ENCODE measurements at regions not wholly inside any gene's neighbourhood (a gene's known extent, or its start where the extent isn't known, plus 50 kb on each side); places are given as distances from the start of the nearest gene placed in this dataset.

DNA sequence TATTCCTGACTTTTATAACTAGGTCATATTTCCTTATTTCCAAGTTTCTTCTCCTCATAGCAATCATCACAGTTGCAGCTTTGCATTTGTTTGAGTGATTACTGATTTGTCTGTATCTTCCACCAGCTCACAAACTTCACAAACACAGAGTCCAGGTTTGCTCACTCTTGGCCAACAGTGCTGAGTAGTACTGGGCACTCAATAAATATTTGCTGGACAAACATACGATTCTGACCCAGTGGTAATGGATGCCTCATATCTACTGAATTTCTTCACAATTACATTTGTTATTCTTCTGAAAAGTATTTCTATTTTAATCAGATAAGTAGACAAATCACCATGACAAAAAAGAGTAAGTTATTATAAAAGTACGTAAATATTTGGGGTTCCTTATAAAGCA, 516.3 kb downstream of the TDRD15 start:
- Histone ChIP-seq H3K4me1 (no peaks in the 10 kb centered on the region), H3K4me3 (no peak overlapping the region), H3K27me3 (no peaks in the 10 kb centered on the region), H3K36me3 (no peaks in the 10 kb centered on the region), H3K9me3 (no peaks in the 10 kb centered on the region), H3K27ac (no peak overlapping the region)
- TF ChIP-seq, protein P1, sequence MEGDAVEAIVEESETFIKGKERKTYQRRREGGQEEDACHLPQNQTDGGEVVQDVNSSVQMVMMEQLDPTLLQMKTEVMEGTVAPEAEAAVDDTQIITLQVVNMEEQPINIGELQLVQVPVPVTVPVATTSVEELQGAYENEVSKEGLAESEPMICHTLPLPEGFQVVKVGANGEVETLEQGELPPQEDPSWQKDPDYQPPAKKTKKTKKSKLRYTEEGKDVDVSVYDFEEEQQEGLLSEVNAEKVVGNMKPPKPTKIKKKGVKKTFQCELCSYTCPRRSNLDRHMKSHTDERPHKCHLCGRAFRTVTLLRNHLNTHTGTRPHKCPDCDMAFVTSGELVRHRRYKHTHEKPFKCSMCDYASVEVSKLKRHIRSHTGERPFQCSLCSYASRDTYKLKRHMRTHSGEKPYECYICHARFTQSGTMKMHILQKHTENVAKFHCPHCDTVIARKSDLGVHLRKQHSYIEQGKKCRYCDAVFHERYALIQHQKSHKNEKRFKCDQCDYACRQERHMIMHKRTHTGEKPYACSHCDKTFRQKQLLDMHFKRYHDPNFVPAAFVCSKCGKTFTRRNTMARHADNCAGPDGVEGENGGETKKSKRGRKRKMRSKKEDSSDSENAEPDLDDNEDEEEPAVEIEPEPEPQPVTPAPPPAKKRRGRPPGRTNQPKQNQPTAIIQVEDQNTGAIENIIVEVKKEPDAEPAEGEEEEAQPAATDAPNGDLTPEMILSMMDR (IDR thresholded peaks at IDR 0.05): no peak
- TF ChIP-seq POLR2A (IDR thresholded peaks at IDR 0.05): no peak
- DNase-seq (no peak), ATAC-seq (no peak)
- intact Hi-C loops (cut with DNase I): no loop called here
- WGBS, 4 donors: 77 to 89% (median 87%) methylated on average over 2 of the region's 2 CpGs

DNA sequence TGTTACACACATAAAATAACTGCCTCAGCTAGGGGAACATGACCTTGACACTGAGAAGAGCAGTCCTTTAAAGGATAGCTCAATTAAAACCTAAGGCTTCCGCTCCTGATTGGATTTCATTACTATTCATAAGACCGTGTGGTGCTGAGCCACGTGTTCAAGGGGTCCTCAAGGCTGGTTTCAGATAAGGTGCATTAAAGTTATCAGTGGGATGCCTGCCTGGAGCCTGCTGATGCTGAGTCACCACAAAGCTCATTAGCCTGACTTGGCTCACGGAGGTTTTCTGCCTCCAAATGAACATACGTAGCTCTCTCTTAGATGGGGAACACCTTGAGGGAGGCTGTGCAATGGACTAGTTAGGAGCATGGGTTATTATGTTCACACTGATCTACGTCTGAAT, 518.9 kb downstream of the TDRD15 start:
- no peaks in the 10 kb centered on the region for H3K27me3 ChIP-seq
- no peaks in the 10 kb centered on the region for H3K9me3 ChIP-seq
- WGBS, 4 donors: 50 to 64% (median 56%) methylated on average over 6 of the region's 6 CpGs
- H3K4me1 ChIP-seq: no peaks in the 10 kb centered on the region
- no peak overlapping the region for H3K27ac ChIP-seq
- intact Hi-C loops (cut with DNase I): no loop called here
- ATAC-seq (no peak), DNase-seq (no peak)
- no peaks in the 10 kb centered on the region for H3K36me3 ChIP-seq
- H3K4me3 ChIP-seq: no peak overlapping the region
- TF ChIP-seq POLR2A (IDR thresholded peaks at IDR 0.05): no peak
- TF ChIP-seq, protein P1 (IDR thresholded peaks at IDR 0.05): no peak

DNA sequence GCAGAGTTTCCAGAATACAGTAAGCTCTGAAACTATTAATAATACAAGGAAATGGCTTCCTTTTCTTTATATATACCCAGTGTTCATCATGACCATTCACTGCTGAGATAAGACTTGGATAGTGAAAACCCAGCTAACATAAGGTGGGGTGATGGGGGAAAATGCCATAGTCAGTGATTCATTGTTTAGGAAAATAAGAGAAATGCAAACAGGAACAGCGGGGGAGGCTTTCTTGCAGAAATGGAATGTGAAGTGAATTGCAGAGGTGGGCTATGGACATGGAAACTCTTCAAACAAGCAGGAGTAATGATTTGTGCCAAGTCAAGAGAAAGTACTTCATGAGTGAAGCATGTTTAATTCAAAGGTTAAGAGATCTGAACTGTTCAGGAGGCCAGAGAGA, 519.4 kb downstream of the TDRD15 start:
- ATAC-seq (no peak), DNase-seq (no peak)
- WGBS, 4 donors: 92 to 97% (median 97%) methylated on average over 1 of the region's 1 CpG
- no peak overlapping the region for H3K4me3 ChIP-seq
- no peaks in the 10 kb centered on the region for H3K36me3 ChIP-seq
- intact Hi-C loops (cut with DNase I): no loop called here
- H3K27ac ChIP-seq: no peak overlapping the region
- no peaks in the 10 kb centered on the region for H3K9me3 ChIP-seq
- H3K4me1 ChIP-seq: no peaks in the 10 kb centered on the region
- H3K27me3 ChIP-seq: no peaks in the 10 kb centered on the region
- TF ChIP-seq POLR2A (IDR thresholded peaks at IDR 0.05): no peak
- TF ChIP-seq, protein P1 (IDR thresholded peaks at IDR 0.05): no peak

DNA sequence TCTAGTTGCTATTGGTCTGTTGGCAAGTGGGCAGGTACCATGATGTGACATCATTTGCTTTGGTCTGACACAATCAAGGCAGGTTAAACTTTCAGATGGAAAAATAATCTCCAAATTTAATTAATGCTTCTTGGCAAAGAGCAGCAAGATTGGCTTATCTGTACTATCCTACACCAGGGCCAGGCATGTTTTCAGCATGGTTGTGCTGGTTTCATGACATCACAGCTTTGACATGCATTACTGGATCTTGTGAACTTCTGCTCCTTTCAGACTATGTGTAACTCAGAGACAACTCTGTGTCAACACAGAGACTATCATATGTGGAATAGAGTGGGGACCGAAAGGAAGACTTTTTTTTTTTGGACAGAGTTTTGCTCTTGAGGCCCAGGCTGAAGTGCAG, 520.5 kb downstream of the TDRD15 start:
- 81 to 92% (median 89%) methylated on average over 1 of the region's 1 CpG for WGBS, 4 donors
- intact Hi-C loops (cut with DNase I): no loop called here
- H3K9me3 ChIP-seq: no peaks in the 10 kb centered on the region
- no peak overlapping the region for H3K27ac ChIP-seq
- no peaks in the 10 kb centered on the region for H3K36me3 ChIP-seq
- TF ChIP-seq, protein P1 (IDR thresholded peaks at IDR 0.05): no peak
- no peak for TF ChIP-seq POLR2A (IDR thresholded peaks at IDR 0.05)
- DNase-seq (no peak), ATAC-seq (no peak)
- no peaks in the 10 kb centered on the region for H3K27me3 ChIP-seq
- no peaks in the 10 kb centered on the region for H3K4me1 ChIP-seq
- H3K4me3 ChIP-seq: no peak overlapping the region

Data from heart left ventricle (tissue), 16 donors.